GM21825 (cell line): ENCODE measurements at regions not wholly inside any gene's neighbourhood (a gene's known extent, or its start where the extent isn't known, plus 50 kb on each side); places are given as distances from the start of the nearest gene placed in this dataset.
"Not testable (repeated sequence)": the region's sequence is repeated elsewhere in the genome, so short reads cannot be mapped to it uniquely, and the experiment has no call there.

ENCODE experiments used
- ATAC-seq: cut with Tn5 transposase; IDR thresholded peaks from one replicate; pipeline ENCODE4 v1.9.1; 2021; ENCODE audit warnings: mild to moderate bottlenecking, moderate library complexity; ENCODE audit not compliant: unreplicated experiment

- not testable (repeated sequence) for ATAC-seq
Observed at GRCh38 chr12:75657354-75657753, 145.9 kb upstream of the KRR1 start.

GRCh38 chr12:75656648-75657047 is 145.2 kb upstream of the KRR1 start:
- ATAC-seq, result no peak

DNA sequence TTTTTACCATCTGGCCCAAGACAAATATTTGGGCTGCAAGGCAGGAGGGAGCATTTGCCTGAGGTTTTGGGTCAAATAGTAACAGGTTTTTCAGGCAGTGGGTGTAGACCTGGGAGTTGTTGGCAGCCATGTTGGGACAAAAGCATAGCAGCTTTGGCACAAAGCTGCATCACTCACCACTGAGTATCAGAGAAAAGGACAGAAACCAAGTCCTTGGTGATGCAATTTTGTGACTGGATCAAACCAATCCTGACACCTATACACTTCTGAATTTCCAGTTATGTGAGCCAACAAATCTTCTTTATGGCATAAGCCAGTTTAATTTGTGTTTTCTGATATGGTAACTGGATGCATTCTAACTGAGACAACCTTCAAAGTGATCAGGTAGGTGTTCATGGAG is 144.8 kb upstream of the KRR1 start:
- ATAC-seq, result no peak

- no peak for ATAC-seq
Observed at GRCh38 chr12:75655315-75655806, 144.0 kb upstream of the KRR1 start.

GRCh38 chr12:75651342-75651695 is 139.9 kb upstream of the KRR1 start:
- ATAC-seq, result no peak

DNA sequence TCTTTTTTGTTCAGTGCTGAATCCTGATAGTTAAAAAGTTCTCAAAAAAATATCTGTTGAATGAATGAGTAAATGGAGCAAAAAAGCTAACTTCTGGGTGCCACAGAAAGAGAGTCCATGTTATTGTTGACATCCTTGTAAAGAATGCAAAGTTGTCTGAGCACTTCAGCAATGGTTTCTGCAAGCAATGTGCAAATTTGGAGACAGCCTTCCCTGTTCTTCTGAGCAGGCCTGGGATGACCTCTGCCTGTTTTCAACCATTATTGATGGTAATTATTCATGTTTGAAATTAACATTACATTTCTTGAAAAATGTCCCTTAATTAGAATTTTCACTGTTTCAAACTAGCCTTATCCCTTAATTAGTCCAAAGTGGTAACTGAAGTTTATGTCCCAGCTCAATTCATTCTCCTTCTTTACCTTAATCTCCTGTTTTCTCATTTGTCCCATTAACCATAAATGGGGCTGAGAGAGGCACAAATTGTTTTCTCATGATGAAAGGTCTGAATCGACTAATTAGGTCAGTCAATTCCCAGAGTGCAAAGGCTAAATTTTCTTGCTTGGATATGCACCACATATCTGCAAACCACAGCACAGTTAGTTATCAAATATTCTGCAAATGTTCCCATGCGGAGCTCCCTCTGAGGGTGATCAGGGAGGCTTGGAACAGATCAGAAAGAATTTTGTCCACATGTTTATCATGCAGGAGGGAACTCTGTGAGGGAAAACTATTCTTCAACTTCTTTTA is 139.4 kb upstream of the KRR1 start:
- ATAC-seq, result no peak

GRCh38 chr12:75650100-75650499 is 138.7 kb upstream of the KRR1 start:
- ATAC-seq, result no peak

DNA sequence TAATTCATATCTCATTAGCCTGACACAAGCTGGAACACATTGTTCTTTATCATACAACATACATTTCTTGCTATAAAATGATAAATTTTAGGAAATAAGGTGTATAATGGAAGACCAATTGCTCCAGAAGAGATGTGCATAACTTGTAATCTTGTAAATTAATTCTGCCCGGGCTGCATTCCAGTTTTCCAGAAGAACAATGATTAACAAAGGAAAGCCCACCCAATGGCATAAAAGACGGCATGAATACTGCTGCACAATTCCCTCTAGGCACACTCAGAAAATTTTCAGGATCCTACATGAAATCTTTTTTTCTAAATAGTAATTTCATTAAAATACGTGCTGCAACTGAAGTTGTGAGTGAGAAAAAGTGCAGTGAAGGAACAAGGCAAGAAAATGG is 137.4 kb upstream of the KRR1 start:
- no peak for ATAC-seq

- no peak for ATAC-seq
Observed at GRCh38 chr12:75646329-75647210, 135.2 kb upstream of the KRR1 start.

DNA sequence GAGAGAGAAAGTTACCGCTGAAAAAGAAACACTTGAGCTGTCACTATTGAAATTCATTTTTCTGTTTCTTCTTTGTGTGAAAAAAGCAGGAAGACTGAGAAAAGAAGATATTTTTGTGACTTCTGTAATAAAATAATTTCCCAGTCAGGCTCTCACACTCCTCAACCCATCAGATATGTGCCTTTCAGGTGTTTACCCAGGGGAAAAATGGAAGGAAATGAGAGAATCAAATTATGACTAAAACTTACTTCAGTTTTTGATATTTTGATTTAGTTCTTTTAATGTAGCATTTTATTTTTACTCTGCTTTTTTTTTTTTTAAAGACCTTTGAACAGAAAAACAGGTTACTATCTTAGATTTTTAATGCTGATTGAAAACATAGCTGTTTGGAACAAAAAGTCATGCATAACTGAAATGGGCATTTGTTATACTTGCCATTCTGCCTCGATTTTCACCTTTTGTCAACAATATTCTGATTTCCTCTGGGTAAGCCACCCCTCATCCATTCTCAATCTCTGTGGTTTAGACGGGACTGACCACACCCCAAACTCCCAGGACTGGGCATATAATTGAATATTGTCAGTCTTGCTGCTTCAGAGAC is 133.2 kb upstream of the KRR1 start:
- no peak for ATAC-seq

- ATAC-seq, result not testable (repeated sequence)
Observed at GRCh38 chr12:75643119-75643518, 131.7 kb upstream of the KRR1 start.

DNA sequence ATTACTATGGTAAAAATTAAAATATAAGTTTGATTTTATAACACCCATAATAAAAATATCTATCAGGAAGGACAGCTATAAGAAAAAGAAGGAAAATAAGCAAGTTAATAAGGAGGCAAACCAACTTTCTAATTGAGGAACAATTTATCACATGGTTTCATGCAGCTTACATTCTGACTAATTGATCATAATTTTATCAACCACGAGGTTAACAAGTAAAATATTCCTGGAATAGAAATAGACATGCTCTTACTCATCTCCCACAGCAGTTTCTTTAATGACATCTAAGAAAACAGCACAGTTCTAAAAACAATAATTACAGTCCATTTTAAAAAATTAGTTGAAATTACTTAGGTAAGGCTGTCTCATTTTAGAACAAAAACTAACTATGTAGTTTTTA is 130.8 kb upstream of the KRR1 start:
- no peak for ATAC-seq

DNA sequence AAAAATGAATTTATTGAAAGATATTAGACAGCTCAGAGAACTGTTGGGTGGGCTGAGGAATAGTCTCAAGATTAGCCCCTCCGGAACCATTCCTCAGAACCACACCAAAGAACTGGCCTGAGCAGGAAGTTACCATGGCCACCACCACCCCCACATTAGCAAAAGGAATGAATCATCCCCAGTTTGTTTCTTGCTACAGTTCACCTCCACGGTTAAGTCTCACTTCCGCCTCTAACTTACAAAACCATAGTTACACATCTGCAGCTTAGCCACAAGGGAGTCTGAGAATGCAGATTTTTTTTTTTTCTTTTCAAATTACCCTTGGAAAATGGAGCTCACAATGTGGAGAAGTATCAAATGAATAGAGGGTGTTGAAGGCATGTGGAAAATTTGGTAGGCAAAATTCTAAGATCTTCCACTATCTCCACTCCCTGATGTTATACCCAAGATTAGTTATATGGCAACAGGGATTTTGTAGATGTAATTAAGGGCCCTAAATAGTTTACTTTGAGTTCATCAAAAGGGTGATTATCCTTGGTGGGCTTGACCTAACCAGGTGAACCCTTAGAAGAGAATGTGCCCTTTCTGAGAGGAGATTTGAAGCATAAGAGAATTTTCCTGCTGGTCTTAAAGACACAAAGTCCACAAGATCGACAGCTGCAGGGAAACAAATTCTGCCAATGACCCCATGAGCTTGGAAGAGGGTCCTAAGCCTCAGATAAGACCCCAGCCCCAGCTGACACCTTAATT is 129.8 kb upstream of the KRR1 start:
- ATAC-seq, result peak; percentile 100

DNA sequence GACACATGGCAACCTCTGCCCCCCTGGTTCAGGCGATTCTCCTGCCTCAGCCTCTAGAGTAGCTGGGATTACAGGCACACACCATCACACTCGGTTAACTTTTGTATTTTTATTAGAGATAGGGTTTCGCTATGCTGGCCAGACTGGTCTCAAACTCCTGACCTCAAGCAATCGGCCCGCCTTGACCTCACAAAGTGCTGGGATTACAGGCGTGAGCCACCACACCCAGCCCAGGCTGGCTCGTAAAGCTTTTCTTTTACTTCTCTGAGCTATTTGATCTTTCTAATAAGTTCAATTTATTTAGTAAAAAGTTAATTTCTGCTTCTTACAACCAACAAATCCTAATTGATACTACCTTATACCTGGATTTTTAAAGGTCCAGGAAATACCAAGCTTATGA is 127.4 kb upstream of the KRR1 start:
- no peak for ATAC-seq

GRCh38 chr12:75636607-75637006 is 125.2 kb upstream of the KRR1 start:
- no peak for ATAC-seq

- ATAC-seq, result peak; percentile 63
Observed at GRCh38 chr12:75635606-75636444, 124.4 kb upstream of the KRR1 start.

DNA sequence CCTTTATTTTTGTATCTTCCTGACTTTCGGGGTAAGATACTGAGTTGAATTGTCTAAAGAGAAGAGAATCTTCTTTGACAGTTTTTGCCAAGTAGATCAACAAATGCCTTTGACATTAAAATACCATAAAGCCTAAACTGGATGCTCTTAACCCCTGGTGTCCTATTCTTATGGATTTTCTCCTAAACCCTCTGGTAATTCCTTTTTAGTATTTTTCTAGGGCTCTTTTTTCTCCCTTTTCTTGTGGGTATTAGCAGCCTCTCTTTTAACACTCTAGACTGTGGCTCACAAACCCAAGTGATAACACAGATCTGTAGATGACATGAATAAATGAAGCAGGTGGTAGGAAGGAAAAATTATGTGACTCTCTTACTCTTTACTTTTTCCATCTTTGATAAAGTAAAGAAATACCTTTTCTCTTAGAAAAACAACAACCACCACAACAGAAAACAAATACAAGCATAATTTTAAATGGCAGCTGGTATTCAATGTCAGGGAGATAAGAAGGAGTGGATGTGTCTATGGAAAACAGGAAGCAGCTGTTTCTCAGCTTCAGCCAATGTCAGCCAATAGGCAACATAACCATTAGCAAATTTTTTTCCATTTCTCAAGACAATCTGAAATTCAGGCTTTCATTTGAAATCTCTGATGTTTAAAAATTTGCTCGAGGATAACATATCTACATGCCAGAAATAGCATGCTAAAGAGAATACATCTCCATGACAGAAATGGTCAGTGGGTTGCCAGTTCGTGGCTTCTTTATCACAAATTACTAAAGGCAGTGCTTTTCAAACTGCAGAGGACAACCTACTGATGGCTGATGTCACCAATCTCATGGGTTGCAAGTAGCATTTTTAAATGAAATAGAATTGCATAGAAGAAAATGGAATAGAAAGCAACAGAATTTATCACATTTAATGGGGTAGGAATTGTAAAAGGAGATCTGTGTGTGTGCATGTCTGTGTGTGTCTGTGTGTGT is 123.1 kb upstream of the KRR1 start:
- ATAC-seq, result no peak

GRCh38 chr12:75633789-75634188 is 122.4 kb upstream of the KRR1 start:
- ATAC-seq, result no peak

GRCh38 chr12:75632442-75632841 is 121.0 kb upstream of the KRR1 start:
- ATAC-seq, result no peak
